ENCODE measurements at regions not wholly inside any gene's neighbourhood (a gene's known extent, or its start where the extent isn't known, plus 50 kb on each side); places are given as distances from the start of the nearest gene placed in this dataset.
A peak's percentile ranks its signal among the peaks of the same experiment; 100 is the strongest.

GRCh38 chr5:17806818-17807468 is 172.7 kb downstream of the TAF11L14 start:
- dilution Hi-C loops (cut with MboI; ENCODE audit: extremely low pct_ligation_motif_present, low sequenced_read_pairs) = no loop called here
- H3K36me3 ChIP-seq (ENCODE audit: control insufficient read depth in 2 of 2, extremely low read depth in 1 of 2, insufficient read depth in 2 of 2, low read length in 2 of 2) = no peaks in the 10 kb centered on the region
- no peak for DNase-seq (ENCODE audit: low read depth, low spot score)
- no peaks in the 10 kb centered on the region for H3K9me1 ChIP-seq (ENCODE audit: control insufficient read depth, extremely low read depth, insufficient read depth, low read length)
- no peak overlapping the region for H3K27ac ChIP-seq (ENCODE audit: control insufficient read depth, insufficient read depth, low read length)
- no peak overlapping the region for H2AFZ ChIP-seq (ENCODE audit: control insufficient read depth, low read length)
- peak; percentile 36 for FAIRE-seq
- no peaks in the 10 kb centered on the region for H3K9me3 ChIP-seq (ENCODE audit: control insufficient read depth, low read depth, low read length)
- H3K4me1 ChIP-seq (ENCODE audit: control insufficient read depth, extremely low read depth, insufficient read depth, low read length) = peaks cover 17% of the 10 kb centered on the region
- H3K27me3 ChIP-seq (ENCODE audit: control insufficient read depth, extremely low read depth, insufficient read depth, low read length) = no peaks in the 10 kb centered on the region
- TF ChIP-seq CTCF (optimal IDR thresholded peaks at IDR 0.05 in 1 of 3, IDR thresholded peaks at IDR 0.05 in 1 of 3, conservative IDR thresholded peaks at IDR 0.05 in 1 of 3; ENCODE audit: extremely low read depth in 1 of 3, insufficient read depth in 2 of 3, low read length in 3 of 3) (no peak), EZH2 (IDR thresholded peaks at IDR 0.05; ENCODE audit: low read length) (no peak)
- H3K4me2 ChIP-seq (ENCODE audit: control insufficient read depth, extremely low read depth, insufficient read depth, low read depth, low read length) = no peak overlapping the region
- no peak overlapping the region for H3K9ac ChIP-seq (ENCODE audit: control insufficient read depth, extremely low read depth, insufficient read depth, low read length)
- no peaks in the 10 kb centered on the region for H4K20me1 ChIP-seq (ENCODE audit: control insufficient read depth, extremely low read depth, insufficient read depth, low read length)
- no peaks in the 10 kb centered on the region for H3K79me2 ChIP-seq (ENCODE audit: control insufficient read depth, insufficient read depth, low read length)
- H3K4me3 ChIP-seq (ENCODE audit: control insufficient read depth in 2 of 3, extremely low read depth in 1 of 3, insufficient read depth in 2 of 3, low read depth in 1 of 3, low read length in 3 of 3) = no peak overlapping the region

- Histone ChIP-seq H3K9me1 (ENCODE audit: control insufficient read depth, extremely low read depth, insufficient read depth, low read length) (no peaks in the 10 kb centered on the region), H3K9me3 (ENCODE audit: control insufficient read depth, low read depth, low read length) (no peaks in the 10 kb centered on the region), H3K27me3 (ENCODE audit: control insufficient read depth, extremely low read depth, insufficient read depth, low read length) (no peaks in the 10 kb centered on the region), H3K79me2 (ENCODE audit: control insufficient read depth, insufficient read depth, low read length) (no peaks in the 10 kb centered on the region), H3K36me3 (ENCODE audit: control insufficient read depth in 2 of 2, extremely low read depth in 1 of 2, insufficient read depth in 2 of 2, low read length in 2 of 2) (no peaks in the 10 kb centered on the region), H2AFZ (ENCODE audit: control insufficient read depth, low read length) (no peak overlapping the region), H4K20me1 (ENCODE audit: control insufficient read depth, extremely low read depth, insufficient read depth, low read length) (no peaks in the 10 kb centered on the region), H3K27ac (ENCODE audit: control insufficient read depth, insufficient read depth, low read length) (no peak overlapping the region), H3K4me1 (ENCODE audit: control insufficient read depth, extremely low read depth, insufficient read depth, low read length) (peaks cover 25% of the 10 kb centered on the region), H3K4me3 (ENCODE audit: control insufficient read depth in 2 of 3, extremely low read depth in 1 of 3, insufficient read depth in 2 of 3, low read depth in 1 of 3, low read length in 3 of 3) (no peak overlapping the region), H3K9ac (ENCODE audit: control insufficient read depth, extremely low read depth, insufficient read depth, low read length) (no peak overlapping the region), H3K4me2 (ENCODE audit: control insufficient read depth, extremely low read depth, insufficient read depth, low read depth, low read length) (no peak overlapping the region)
- dilution Hi-C loops (cut with MboI; ENCODE audit: extremely low pct_ligation_motif_present, low sequenced_read_pairs) = no loop called here
- TF ChIP-seq CTCF (optimal IDR thresholded peaks at IDR 0.05 in 1 of 3, IDR thresholded peaks at IDR 0.05 in 1 of 3, conservative IDR thresholded peaks at IDR 0.05 in 1 of 3; ENCODE audit: extremely low read depth in 1 of 3, insufficient read depth in 2 of 3, low read length in 3 of 3) = no peak
- TF ChIP-seq EZH2 (IDR thresholded peaks at IDR 0.05; ENCODE audit: low read length) = no peak
- FAIRE-seq (no peak), DNase-seq (ENCODE audit: low read depth, low spot score) (no peak)
Observed at GRCh38 chr5:17808566-17808965, 174.3 kb downstream of the TAF11L14 start.
